GM21786 (cell line): ENCODE measurements at regions not wholly inside any gene's neighbourhood (a gene's known extent, or its start where the extent isn't known, plus 50 kb on each side); places are given as distances from the start of the nearest gene placed in this dataset.
"Not testable (repeated sequence)": the region's sequence is repeated elsewhere in the genome, so short reads cannot be mapped to it uniquely, and the experiment has no call there.

Source experiments
- ATAC-seq: cut with Tn5 transposase; IDR thresholded peaks from one replicate; pipeline ENCODE4 v1.9.1; 2021; ENCODE audit not compliant: unreplicated experiment

DNA sequence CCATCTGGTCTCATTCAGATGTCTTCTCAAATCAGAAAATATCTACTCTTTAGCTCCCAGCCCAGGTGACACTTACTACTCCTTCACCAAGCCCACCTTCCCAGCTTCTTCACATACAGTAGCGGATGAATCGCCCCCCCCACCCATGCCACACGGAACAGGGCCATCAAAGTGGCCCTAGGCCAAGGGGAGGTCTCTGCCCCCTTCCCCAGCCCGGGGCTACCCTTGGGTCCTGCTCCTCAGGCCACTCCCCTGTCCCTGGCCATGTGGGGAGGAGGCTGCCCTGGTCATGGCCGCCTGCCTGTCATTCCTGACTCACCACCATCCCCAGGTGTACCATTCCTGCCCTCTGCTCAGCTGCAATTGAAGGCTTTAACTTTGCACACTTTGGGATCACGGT, 142.8 kb downstream of the NECTIN1 start:
- no peak for ATAC-seq

DNA sequence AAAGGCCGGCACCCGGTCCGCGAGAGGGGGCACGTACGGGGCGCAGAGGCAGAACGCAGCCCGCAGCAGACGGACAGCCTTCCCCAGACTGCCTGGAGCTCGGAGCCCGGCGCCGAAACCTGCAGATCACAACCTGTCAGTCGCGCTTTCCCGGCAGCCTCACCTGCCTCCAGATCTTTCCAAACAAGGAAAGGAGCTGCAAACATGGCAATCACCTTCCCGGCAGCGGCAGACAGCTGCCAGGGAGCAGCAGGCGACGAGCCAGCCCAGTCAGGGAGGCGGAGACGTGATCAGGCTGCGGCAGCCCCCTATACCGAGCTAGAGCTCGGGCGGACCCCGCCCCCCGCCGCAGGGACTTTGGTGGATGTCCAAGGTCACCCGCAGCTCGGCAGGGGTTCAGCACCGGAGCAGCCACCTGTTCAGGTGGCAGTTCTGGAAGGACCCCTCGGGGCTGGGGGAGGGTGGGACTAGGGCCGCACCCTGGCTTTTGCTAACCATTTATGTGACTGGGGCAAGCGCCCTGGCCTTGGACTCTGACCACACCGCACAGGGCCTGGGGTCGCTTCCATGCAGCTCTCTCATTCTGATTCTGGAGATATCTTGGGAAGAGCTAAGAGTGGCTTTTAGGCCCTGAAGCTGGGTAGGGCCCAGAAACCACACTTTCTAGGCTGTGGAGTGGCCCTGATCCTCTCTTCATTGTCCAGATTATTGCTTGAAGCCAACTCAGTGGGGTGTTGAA, 143.8 kb downstream of the NECTIN1 start:
- ATAC-seq, result no peak

DNA sequence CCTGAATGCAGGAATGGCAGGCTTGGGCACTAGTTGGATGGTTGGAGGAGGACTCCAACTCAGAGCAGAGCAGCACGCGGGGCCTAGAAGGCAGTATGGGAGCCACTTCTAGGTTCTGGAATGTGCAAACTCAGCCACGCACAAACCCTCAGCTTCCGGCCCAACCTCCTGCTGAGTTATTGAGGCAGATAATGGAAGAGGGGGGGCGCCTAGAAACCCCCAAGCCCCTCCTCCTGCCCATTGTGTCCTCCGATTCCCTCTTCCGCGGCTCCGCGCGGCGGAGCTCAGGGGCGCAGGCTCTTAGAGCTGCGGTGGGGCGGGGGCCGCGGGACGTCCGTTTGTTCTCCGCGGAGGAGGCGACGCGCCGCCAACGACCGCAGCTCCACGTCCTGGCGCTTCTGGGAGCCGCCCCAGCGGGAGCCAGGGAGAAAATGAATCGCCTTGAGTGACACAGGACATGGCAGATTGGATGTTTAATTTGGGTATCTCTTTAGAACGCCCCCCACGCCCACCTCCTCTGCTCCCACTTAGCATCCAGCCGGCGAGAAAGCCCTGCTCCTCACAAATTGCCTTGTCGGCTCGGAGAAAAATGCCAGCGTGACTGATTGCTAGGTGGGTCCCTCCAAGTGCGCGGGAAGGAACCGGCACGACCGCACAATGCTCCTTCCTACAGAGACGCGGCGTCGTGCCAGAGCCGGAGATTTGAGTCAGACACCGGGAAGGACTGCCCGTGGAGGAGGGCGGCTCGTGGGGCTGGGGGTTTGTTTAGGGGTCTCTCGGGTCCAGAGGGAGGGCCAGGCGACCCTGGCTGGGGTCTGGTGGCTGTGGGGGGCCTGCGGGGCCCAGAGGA, 144.6 kb downstream of the NECTIN1 start:
- no peak for ATAC-seq

DNA sequence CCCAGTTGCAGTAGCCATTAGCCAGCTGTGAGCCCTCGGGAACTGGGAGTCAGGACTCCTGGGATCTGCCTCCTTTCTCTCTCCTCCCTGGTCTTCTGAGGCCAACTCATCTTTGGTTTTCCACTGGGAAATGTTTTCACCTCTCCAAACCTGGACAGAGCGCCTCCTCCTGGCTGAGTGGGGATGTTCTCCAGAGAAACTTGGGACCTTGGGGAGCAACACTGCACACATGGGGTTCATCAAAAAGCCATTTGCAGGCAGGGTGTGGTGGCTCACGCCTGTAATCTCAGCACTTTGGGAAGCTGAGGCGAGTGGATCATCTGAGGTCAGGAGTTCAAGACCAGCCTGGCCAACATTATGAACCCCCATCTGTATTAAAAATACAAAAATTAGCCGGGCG, 145.4 kb downstream of the NECTIN1 start:
- ATAC-seq, result no peak

DNA sequence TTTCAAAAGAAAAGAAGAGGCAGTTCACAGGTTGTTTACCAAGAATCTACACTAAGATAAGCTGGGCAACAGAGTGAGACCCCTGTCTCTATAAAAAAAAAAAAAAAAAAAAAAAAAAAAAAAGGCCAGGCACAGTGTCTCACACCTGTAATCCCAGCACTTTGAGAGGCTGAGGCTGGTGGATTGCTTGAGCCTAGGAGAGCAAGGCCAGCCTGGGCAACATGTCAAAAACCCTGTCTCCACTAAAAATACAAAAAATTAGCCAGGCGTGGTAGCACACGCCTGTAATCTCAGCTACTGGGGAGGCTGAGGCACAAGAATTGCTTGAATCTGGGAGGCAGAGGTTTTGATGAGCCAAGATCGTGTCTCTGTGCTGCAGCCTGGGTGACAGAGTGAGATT, 147.6 kb downstream of the NECTIN1 start:
- not testable (repeated sequence) for ATAC-seq

DNA sequence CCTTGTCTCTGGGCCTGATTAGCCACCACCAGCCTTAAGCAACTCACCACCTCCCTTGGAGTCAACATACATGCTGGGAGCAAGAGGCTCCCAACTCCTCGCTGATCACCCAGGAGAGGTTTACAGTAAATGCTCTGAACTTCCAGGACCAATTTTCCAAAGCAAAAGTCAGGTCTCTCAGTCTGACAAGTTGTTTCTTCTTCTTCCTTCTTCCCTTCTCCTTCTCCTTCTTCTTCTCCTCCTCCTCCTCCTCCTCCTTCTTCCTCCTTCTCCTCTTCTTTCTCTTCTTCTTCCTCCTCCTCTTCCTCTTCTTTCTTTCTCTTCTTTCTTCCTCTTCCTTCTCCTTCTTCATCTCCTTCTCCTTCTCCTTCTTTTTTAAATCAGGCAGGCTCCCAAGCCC, 148.2 kb downstream of the NECTIN1 start:
- ATAC-seq, result no peak

DNA sequence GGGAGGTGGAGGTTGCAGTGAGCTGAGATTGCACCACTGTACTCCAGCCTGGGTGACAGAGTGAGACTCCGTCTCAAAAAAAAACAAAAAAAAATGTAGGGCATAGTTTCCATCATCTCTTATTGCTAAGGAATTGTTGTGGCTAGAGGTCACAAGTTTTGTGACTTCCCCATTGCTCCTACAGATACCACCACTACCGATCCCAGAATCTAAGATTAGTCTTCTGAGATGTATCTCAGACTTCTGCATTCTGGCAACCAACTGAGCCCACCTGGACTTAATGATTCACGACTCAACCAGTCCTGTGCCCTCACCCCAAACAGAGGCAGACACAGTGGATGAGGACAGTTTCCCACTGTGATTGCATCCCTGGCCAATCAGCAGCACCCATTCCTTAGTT, 148.9 kb downstream of the NECTIN1 start:
- no peak for ATAC-seq

DNA sequence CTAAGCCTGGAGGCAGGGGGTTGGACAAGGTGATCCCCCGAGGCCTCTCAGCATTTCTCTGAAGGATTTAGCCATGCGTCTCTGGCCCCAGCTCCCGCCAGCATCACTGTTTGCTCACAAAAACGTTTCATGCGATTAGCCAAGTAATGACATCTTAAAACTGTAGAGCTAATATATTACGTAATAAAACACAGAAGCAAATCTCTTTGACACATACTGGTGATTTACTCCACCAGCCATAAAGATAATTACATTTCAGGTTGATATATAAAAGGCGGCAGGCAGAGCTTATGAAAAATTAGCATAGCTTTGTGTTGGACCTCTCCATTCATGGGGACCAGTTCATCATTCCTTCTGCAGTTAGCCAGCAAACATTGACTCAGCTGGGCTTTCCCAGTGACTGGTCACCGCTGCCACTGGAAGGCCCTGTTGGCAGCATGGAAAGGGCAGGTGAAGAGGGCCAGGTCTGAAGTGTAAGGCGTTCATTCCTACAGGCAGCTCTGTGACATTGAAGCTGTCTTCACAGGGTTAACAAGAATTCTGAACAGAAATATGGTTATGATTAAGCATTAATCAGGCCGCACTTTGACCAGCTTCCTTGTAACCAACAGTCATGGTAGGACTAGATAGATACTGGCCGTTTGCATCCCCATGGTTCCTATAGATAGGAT, 150.3 kb downstream of the NECTIN1 start:
- ATAC-seq, result no peak

DNA sequence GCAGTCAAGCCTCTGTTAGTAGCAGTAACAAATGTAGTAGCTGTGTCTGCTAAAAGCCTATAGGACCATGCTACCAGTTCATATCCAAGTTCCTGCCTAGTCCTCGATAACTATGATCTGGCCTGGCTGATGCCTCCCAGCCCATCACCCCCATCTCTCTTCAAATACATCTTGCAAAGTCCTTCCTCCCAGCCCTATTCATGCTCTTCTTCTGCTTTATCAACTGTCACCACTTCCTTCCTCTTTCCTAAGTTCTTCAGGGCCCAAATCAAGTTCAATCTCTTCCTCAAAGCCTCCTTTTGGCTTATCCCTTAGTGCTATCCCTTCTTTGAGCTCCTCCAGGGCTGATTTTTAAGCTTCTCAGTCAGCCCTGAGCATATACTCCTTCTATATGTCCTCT, 150.9 kb upstream of the THY1 start:
- ATAC-seq, result no peak

DNA sequence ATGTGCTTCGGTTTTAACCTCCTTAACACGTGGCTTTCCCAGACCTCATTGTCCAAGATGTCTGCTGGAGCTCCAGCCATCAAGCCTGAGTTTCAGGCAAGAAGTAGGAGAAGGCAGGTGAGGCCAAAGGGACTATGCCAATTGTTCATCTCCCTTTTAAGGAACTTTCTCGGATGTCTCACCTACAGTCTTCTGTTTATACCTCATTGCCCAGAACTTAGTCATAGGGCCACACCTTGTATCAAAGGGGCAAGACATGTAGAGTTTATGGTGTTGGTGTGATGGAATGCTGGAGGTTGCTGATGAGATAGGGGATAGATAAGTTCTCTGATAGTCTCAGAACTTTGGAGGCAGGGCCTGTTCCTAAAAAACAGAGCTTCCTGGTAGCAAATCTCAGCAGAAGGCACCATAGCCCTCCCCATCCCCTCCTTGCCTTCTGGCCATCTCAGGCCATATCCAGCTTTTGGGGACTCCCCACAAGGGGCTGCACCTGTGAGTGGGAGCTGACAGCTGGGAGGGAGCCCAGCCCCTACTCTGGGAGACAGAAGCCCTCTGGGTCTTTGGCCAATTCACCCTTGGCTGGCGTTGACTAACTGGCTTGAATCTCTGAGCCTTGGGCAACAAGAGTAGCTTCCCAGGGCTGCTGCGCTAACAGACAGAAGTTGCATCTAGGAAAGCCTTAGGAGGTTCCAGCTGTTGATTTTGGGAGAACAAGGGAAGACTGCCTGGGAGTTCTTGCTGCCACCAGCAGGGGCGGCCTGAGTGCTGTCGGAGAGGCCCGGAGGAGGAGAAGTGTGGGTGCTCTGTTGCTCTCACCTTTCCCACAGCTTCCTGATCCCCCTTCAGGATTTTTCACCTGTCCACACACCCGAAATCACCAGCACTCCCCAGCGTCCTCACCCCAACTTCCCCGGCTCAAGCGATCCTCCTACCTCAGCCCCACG, 149.8 kb upstream of the THY1 start:
- ATAC-seq, result no peak

DNA sequence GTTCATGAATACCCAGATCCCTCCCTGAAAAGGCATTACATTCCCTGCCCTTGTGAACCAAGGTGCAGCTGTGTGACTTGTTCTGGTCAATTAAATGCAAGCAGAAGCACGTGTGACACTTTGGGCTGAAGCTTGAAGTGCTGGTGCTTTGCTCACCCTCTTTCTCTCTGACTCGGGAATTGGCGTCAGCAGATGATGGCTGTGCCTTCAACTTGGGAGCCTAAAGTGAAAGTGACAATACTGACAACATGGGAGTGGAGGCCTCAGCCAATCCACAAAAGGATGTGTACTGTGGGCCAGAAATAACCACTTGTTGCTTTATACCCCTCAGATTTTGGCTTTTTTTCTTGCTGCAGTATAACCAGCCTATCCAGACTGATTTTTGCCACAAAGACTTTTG, 148.3 kb upstream of the THY1 start:
- no peak for ATAC-seq

DNA sequence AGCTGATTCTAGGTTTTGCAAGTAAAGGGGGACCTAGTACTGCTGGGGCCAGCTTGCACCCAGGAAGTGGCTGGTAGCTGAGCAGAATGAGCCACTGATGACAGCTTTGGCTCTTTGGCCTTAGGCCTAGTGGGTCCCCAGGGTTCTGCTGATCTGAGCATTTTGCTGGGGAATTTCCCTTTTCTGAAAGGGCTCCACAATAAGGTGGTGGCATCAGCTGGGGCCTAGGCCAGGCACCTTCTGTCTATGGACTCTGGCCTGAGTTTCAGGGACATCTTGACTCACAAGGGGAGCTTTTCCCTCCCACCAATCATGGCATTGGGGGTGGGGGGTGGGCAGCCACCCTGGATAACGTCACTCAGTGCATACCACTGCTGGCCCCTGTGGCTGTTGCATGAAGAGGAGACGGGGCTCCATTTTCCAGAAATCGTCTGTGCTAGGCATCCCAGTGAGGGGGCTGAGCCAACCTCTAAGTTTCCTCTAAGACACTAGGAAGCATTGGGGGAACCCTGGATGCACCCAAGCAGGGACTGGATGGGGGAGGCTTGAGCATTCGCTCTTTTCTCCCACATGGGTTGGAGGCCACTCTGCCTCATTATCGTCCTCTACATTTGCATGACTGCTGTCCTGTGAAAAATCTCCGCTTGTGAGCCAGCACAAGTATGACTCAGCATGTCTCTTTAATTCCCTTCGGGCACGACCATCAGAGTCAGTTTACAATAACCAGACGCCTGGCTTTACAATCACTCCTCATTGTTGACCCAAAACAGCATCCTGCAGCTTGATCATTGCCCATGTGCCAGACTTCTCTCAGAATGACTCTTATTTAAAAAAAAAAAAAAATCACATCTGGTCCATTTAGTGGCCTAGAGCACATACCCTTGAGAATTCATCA, 145.0 kb upstream of the THY1 start:
- peak; percentile 75 for ATAC-seq

DNA sequence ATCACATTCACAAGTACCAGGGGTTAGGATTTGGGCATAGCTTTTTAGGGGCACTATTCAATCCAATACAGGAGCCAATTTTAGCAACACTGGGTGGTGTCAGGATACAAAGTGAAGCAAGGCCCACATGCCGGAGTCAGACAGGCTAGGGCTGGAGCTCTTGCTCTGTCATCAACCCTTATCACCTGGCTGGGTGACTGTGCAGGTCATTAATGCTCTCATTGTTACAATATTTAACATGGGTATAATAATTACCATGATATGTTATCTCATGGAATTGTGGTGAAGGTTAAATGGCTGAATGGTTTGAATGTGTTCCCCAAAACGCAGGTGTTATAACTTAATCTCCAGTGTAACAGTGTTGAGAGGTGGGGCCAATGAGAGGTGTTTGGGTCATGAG, 143.3 kb upstream of the THY1 start:
- no peak for ATAC-seq

DNA sequence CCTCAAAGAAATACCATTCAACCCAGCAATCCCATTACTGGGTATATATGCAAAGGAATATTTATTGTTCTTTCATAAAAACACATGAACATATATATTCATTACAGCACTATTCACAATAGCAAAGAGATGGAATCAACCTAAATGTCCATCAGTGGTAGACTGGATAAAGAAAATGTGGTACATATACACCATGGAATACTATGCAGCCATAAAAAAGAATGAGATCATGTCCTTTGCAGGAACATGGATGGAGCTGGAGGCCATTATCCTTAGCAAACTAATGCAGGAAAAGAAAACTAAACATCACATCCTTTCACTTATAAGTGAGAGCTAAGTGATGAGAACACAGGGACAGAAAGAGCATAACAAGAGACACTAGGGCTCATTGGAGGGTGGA, 142.7 kb upstream of the THY1 start:
- ATAC-seq, result not testable (repeated sequence)

DNA sequence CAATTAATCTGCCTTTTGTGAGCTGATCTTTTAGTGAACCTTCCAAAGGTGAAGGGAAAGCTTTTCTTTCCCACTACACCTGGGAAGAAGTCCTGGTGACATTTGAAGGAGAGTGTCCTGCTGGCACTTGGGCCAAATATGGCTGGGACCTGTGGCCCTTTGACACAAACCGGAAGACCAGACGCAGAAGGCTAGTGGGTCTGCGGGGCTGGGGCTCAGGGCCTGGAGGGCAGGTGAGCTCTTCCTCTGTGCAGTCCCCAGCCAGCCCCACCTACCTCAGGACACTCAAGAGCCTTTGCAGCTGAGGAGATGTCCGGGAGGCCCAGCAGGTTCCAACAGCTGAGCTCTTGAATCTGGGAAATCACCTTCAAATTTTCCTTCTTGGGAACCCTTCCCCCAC, 138.0 kb upstream of the THY1 start:
- ATAC-seq, result no peak

DNA sequence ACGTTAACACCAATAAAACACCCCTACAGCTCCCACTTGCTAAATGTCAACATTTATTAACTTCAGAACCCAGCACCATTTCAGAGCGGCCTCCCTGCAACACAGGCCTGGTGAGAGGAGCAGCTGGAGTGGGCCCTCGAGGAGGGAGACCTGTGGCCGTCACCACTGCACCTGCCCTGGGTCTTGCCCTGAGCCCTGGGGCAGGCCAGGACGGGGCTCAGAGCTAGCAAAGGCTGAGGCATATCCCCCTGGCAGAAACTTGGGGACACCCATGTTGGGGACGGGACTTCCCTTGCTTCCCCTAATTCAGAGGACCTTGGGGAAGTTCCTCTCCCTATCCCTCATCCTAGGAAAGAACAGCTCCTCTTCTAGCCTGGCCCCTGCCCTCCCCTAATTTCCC, 137.3 kb upstream of the THY1 start:
- ATAC-seq, result no peak

DNA sequence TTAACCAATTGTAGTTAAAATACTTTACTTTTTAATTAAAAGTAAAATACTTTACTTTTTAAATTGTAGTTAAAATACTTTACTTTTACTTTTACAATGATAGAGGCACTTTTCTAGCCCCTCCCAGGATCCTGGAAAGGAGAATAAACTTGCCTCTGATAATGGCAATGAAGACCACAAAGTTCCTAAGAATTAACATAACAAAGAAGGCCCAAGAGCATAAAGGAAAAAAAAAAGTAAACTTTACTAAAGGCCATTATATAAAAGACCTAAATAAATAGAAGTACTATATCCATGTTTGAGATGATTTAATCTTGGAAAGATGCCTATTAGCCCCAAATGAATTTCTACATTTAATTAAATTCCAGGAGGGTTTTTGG, 129.1 kb upstream of the THY1 start:
- no peak for ATAC-seq

DNA sequence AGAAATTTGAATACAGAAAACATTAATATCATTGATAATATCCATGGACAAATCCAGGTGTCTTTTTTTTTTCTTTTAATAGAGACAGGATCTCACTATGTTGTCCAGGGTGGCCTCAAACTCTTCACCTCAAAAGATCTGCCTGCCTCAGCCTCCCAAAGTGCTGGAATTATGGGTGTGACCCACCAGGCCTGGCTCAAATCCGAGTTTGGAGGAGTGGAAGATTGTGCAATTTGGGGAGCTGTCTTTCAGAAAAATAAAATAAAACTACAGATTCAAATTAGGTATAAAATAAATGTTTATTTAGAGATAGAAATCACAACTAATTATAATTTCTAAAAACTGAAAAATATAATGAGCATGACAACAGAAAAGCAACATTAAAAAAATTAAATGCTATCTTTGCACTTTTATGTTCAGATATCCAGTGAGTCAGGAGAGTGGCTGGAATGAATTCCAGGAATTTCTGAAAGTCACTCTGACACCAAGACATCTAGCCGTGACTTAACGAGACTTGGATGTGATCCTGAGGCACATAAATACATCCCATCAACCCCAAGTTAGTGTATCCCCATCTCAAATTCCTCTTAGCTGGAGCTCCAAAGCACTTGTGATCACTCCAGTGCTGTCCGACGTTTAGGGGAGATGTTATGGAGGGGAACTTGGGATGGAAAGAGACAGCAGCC, 128.6 kb upstream of the THY1 start:
- no peak for ATAC-seq

DNA sequence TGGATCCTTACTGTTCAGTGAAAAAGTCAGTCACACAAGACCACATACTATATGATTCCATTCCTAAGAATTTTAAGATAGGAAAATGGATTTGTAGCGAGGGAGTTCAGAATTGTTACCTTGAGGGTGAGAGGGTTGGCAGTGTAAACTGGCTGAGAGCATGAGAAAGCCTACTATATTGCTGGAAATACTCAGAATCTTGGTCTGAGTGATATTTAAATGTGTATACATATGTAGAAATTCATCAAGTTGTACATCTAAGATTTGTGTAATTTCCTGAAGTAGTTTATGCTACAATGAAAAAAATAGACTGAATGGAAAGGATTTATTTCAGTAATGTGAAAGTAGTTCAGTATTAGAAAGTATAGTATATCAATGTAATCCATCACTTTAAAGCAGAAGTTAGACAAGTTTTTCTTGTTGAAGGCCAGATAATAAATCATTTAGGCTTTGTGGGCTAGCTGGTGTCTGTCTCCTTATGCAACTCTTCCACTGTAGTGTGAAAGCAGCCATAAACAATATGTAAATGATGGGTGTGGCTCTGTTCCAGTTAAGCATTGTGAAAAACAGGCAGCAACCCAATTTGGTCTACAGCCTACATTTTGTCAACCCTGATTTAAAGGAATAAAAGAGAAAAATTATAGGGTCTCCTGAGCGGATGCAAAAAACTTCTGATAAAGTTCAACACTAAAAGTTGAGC, 127.2 kb upstream of the THY1 start:
- ATAC-seq, result no peak
